ENCODE measurements at regions not wholly inside any gene's neighbourhood (a gene's known extent, or its start where the extent isn't known, plus 50 kb on each side); places are given as distances from the start of the nearest gene placed in this dataset.

DNA sequence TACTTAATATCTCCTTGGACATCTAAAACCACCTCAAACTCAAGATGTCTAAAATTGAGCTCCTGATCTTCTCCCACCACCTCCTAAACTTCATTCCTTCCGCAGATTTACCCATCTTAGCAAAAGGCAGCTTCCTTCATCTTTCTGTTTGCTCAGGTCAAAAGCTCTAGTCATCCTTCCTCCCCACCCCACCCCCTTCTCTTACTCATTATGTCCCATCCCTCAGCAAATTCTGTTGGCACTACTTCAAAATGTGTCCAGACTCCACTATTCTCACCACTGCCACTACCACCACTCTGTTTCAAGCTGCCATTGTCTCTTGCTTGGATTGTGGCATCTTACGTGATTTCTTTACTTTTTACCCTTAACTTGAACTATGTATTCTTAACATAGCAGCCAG, 59.2 kb upstream of the ZDHHC17 start:
- Histone ChIP-seq H3K4me1 (no peaks in the 10 kb centered on the region), H3K9me3 (no peaks in the 10 kb centered on the region), H3K27me3 (no peaks in the 10 kb centered on the region), H3K36me3 (no peaks in the 10 kb centered on the region), H3K27ac (peak overlapping the region; percentile 42 to 73), H3K4me3 (no peak overlapping the region)
- DNase-seq = no peak
- TF ChIP-seq POLR2A (IDR thresholded peaks at IDR 0.05) = no peak
- TF ChIP-seq, protein P1, sequence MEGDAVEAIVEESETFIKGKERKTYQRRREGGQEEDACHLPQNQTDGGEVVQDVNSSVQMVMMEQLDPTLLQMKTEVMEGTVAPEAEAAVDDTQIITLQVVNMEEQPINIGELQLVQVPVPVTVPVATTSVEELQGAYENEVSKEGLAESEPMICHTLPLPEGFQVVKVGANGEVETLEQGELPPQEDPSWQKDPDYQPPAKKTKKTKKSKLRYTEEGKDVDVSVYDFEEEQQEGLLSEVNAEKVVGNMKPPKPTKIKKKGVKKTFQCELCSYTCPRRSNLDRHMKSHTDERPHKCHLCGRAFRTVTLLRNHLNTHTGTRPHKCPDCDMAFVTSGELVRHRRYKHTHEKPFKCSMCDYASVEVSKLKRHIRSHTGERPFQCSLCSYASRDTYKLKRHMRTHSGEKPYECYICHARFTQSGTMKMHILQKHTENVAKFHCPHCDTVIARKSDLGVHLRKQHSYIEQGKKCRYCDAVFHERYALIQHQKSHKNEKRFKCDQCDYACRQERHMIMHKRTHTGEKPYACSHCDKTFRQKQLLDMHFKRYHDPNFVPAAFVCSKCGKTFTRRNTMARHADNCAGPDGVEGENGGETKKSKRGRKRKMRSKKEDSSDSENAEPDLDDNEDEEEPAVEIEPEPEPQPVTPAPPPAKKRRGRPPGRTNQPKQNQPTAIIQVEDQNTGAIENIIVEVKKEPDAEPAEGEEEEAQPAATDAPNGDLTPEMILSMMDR (IDR thresholded peaks at IDR 0.05) = no peak
- intact Hi-C loops (cut with DNase I; ENCODE audit: low total_unique reads) = no loop called here

DNA sequence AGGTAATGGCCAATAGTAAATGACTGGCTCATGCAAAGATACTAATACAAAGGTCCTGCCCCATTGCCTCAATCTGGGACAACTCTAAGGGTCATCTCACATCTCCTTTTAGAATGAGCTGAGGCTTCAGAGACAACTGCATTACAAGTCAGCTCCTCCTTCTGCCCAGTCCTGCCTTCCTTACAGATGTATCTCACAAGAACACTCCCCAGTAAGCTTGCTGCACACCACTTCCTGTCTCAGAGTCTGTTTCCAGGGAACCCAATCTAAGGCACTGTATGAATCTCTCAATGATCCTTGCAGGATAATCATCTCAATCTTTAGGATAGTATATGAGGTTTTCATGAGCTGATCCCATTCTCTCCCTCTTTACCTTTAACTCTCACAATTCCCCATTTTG, 57.8 kb upstream of the ZDHHC17 start:
- Histone ChIP-seq H3K9me3 (no peaks in the 10 kb centered on the region), H3K4me3 (no peak overlapping the region), H3K4me1 (no peaks in the 10 kb centered on the region), H3K27me3 (no peaks in the 10 kb centered on the region), H3K36me3 (no peaks in the 10 kb centered on the region), H3K27ac (no peak overlapping the region)
- DNase-seq = no peak
- intact Hi-C loops (cut with DNase I; ENCODE audit: low total_unique reads) = no loop called here
- no peak for TF ChIP-seq POLR2A (IDR thresholded peaks at IDR 0.05)
- TF ChIP-seq, protein P1 (IDR thresholded peaks at IDR 0.05) = no peak

DNA sequence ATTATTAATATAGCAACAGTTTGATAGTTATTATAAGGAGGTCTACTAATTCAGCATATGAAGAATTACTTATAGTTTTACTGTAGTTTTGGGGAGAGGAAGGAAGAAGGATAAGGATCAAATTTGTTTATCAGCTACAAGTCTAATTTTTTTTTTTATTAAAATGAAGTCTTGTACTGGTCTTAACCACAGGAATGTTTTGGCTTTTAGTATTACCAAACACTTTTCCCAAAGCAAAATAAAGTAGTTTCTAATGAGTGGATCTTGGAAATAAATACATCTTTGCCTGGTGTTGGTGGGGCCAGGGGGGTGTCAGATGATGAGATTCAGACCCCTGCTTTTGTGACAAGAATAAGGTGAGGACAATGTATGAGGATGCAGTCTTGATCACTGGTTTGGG, 57.2 kb upstream of the ZDHHC17 start:
- Histone ChIP-seq H3K27ac (peak overlapping the region; percentile 3 to 46), H3K9me3 (no peaks in the 10 kb centered on the region), H3K36me3 (no peaks in the 10 kb centered on the region), H3K4me1 (no peaks in the 10 kb centered on the region), H3K27me3 (no peaks in the 10 kb centered on the region), H3K4me3 (no peak overlapping the region)
- no peak for DNase-seq
- no peak for TF ChIP-seq POLR2A (IDR thresholded peaks at IDR 0.05)
- TF ChIP-seq, protein P1 (IDR thresholded peaks at IDR 0.05) = no peak
- intact Hi-C loops (cut with DNase I; ENCODE audit: low total_unique reads) = no loop called here

DNA sequence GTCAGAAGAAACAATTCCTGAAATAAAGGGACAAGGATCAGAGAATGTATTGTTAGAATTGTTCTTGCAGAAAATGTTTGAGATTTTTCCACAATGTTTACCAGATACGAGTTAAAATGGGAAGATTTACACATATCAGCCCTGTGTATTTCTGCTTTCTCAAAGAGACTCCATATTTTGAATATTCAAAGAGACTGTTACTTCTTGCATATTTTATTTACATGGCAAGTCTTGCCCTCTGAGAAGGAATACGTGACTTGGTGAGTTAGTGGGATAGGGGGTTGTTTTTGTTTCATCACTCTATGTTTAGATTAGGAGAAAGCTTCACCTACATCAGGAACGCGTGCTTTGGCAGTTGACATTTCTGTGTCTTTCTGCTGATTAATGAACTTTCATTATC, 56.1 kb upstream of the ZDHHC17 start:
- Histone ChIP-seq H3K4me3 (peak overlapping the region in 1 of 2 donors; percentile 3), H3K9me3 (no peaks in the 10 kb centered on the region), H3K27ac (peak overlapping the region; percentile 45 to 46), H3K4me1 (no peaks in the 10 kb centered on the region), H3K27me3 (no peaks in the 10 kb centered on the region), H3K36me3 (no peaks in the 10 kb centered on the region)
- intact Hi-C loops (cut with DNase I; ENCODE audit: low total_unique reads) = no loop called here
- no peak for DNase-seq
- TF ChIP-seq, protein P1 (IDR thresholded peaks at IDR 0.05) = no peak
- TF ChIP-seq POLR2A (IDR thresholded peaks at IDR 0.05) = no peak

DNA sequence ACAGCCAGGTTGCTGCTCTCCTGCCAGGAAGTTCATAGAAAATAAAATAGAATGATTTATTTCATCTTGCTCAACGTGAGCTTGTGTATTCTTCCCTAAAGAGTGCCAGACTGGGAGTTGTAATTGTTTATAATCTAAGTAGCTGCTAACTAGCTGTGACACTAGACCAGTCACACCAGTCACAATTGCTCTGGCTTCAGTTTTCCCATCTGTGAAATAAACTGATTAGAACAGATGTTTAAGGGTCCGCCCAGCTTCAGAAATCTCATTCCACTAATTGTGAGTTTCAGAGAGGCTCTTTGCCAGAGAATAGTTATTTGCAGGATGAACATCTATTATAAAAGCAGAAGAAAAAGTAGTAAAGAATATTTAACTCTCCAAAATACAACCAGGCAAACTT, 55.6 kb upstream of the ZDHHC17 start:
- DNase-seq = peak in 1 of 2 donors; percentile 31
- Histone ChIP-seq H3K4me3 (peak overlapping the region in 1 of 2 donors; percentile 3), H3K4me1 (no peaks in the 10 kb centered on the region), H3K36me3 (no peaks in the 10 kb centered on the region), H3K27me3 (no peaks in the 10 kb centered on the region), H3K27ac (peak overlapping the region; percentile 45 to 46), H3K9me3 (no peaks in the 10 kb centered on the region)
- TF ChIP-seq, protein P1 (IDR thresholded peaks at IDR 0.05) = no peak
- TF ChIP-seq POLR2A (IDR thresholded peaks at IDR 0.05) = no peak
- intact Hi-C loops (cut with DNase I; ENCODE audit: low total_unique reads) = no loop called here
